ENCODE measurements at regions not wholly inside any gene's neighbourhood (a gene's known extent, or its start where the extent isn't known, plus 50 kb on each side); places are given as distances from the start of the nearest gene placed in this dataset.

DNA sequence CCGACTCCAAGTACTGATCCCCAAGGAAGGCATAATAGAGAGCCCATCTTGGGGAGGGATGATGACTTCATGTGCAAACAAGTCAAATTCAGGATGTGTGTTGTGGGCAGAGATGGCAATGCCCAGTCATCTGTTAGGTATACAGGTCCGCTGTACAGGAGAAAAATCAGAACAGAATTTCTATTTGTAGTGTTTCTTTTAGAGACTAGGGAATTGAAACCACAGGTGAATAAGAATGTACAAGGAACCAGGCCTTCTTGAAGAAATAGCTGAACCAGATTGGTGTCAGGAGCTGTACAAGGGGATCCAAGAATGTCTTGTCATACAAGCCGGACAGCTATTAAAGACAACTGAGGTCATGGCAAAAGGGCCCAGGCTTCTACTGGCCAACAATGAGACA, 147.9 kb downstream of the PFKFB3 start:
- Histone ChIP-seq H3K27ac (ENCODE audit: insufficient read depth, low read depth, low read length) (no peak overlapping the region), H3K4me2 (ENCODE audit: insufficient read depth, low read length) (no peak overlapping the region), H3K9ac (replicated peaks; ENCODE audit: extremely low read depth, insufficient read depth, low read length) (no peak overlapping the region), H3K9me1 (replicated peaks; ENCODE audit: control insufficient read depth, extremely low read depth, insufficient read depth, low read length) (no peaks in the 10 kb centered on the region), H2AFZ (ENCODE audit: low read depth, low read length) (no peak overlapping the region), H3K4me3 (replicated peaks in 1 of 3; ENCODE audit: insufficient read depth in 1 of 3, low read depth in 1 of 3, low read length in 3 of 3) (no peak overlapping the region), H4K20me1 (replicated peaks; ENCODE audit: control insufficient read depth, extremely low read depth, insufficient read depth, low read length) (no peaks in the 10 kb centered on the region), H3K36me3 (ENCODE audit: control insufficient read depth in 2 of 2, extremely low read depth in 1 of 2, insufficient read depth in 2 of 2, low read length in 2 of 2) (no peaks in the 10 kb centered on the region), H3K79me2 (ENCODE audit: control insufficient read depth, insufficient read depth, low read length) (no peaks in the 10 kb centered on the region), H3K4me1 (ENCODE audit: control insufficient read depth, extremely low read depth, insufficient read depth, low read length) (no peaks in the 10 kb centered on the region), H3K9me3 (replicated peaks; ENCODE audit: control insufficient read depth, insufficient read depth, low read length) (no peaks in the 10 kb centered on the region), H3K27me3 (ENCODE audit: control insufficient read depth in 2 of 2, insufficient read depth in 2 of 2, low read length in 2 of 2) (no peaks in the 10 kb centered on the region)
- CTCF ChIA-PET: interaction anchor here (1.3 kb wide), 2 partner anchors 10 to 51 kb away, joined by 3 to 5 read pairs; no protein-coding TSS in a partner anchor
- no TSS peak for BruUV-seq (replicated peaks)
- intact Hi-C loops (cut with micrococcal nuclease): no loop called here
- POLR2A ChIA-PET: no interaction called here
- dilution Hi-C loops (cut with MboI; ENCODE audit: extremely low pct_ligation_motif_present, low sequenced_read_pairs): no loop called here
- TF ChIP-seq EZH2 (IDR thresholded peaks at IDR 0.05; ENCODE audit: borderline replicate concordance, low read depth, low read length, severe bottlenecking) (no peak), MYC (IDR thresholded peaks at IDR 0.05; ENCODE audit: low read depth, low read length) (no peak), POLR2AphosphoS5 (IDR thresholded peaks at IDR 0.05; ENCODE audit: insufficient read depth, low read depth, low read length) (no peak), POLR2A (IDR thresholded peaks at IDR 0.05; ENCODE audit: low read depth, low read length) (no peak), CTCF (IDR thresholded peaks at IDR 0.05; ENCODE audit: extremely low read depth in 1 of 2, insufficient read depth in 1 of 2, low read depth in 1 of 2, low read length in 2 of 2) (no peak), JUN (IDR thresholded peaks at IDR 0.05; ENCODE audit: borderline replicate concordance, insufficient read depth, insufficient read length, low read depth) (no peak), GATA2 (IDR thresholded peaks at IDR 0.05; ENCODE audit: insufficient read depth, insufficient read length, low read depth, low read length) (no peak), FOS (IDR thresholded peaks at IDR 0.05; ENCODE audit: borderline replicate concordance, insufficient read depth, low read length) (no peak)
- TF ChIP-seq, protein P1, sequence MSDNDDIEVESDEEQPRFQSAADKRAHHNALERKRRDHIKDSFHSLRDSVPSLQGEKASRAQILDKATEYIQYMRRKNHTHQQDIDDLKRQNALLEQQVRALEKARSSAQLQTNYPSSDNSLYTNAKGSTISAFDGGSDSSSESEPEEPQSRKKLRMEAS (IDR thresholded peaks at IDR 0.05; ENCODE audit: insufficient read depth, insufficient read length): no peak
- DNase-seq (ENCODE audit: low read depth, low spot score): no peak
- no peak for FAIRE-seq

Data from endothelial cell of umbilical vein (primary cell).